SK-N-SH treated with all-trans-retinoic acid at 6 μM for 48 hours (cell line): ENCODE measurements at regions not wholly inside any gene's neighbourhood (a gene's known extent, or its start where the extent isn't known, plus 50 kb on each side); places are given as distances from the start of the nearest gene placed in this dataset.

ENCODE experiments used
- ATAC-seq: fragments of 200-7000 bp; cut with Tn5 transposase; 3 replicates; pipeline ENCODE4 v1.9.1; 2020; ENCODE audit warnings: mild to moderate bottlenecking, moderate library complexity
- BACH2 ChIP-seq: fragments of 250-450 bp; sonication (Bioruptor Pico); IDR thresholded peaks from 2 replicates; pipeline ENCODE4 v1.9.0; 2021; ENCODE audit warnings: mild to moderate bottlenecking, borderline replicate concordance
- GLIS3 ChIP-seq: fragments of 250-450 bp; sonication (Bioruptor Pico); IDR thresholded peaks from 2 replicates; pipeline ENCODE4 v1.5.0; 2020; ENCODE audit warnings: mild to moderate bottlenecking, moderate library complexity
- ISL1 ChIP-seq: fragments of 250-450 bp; sonication (Bioruptor Pico); IDR thresholded peaks from 2 replicates; pipeline ENCODE4 v2.1.2; 2022; ENCODE audit warnings: mild to moderate bottlenecking, moderate library complexity
- PATZ1 ChIP-seq: fragments of 250-450 bp; sonication (Bioruptor Pico); IDR thresholded peaks from 2 replicates; pipeline ENCODE4 v1.8.0; 2020; ENCODE audit warnings: mild to moderate bottlenecking, moderate library complexity, borderline replicate concordance
- ZNF565 ChIP-seq: fragments of 450-650 bp; formaldehyde crosslinking; conservative IDR thresholded peaks from 2 replicates; pipeline ENCODE4 v1.5.0; 2020; ENCODE audit warnings: low read depth, mild to moderate bottlenecking, moderate library complexity
- ZNF70 ChIP-seq: fragments of 450-650 bp; formaldehyde crosslinking; IDR thresholded peaks from 2 replicates; pipeline ENCODE4 v1.5.0; 2020; ENCODE audit warnings: mild to moderate bottlenecking, moderate library complexity
- ZNF8 ChIP-seq: fragments of 450-650 bp; formaldehyde crosslinking; IDR thresholded peaks from 2 replicates; pipeline ENCODE4 v1.5.0; 2020; ENCODE audit warnings: mild to moderate bottlenecking, moderate library complexity
- TF ChIP-seq, protein P1 (sequence below): fragments of 250-450 bp; sonication (Bioruptor Pico); IDR thresholded peaks from 2 replicates; pipeline ENCODE4 v1.5.1; 2020; ENCODE audit warnings: low read depth, mild to moderate bottlenecking, moderate library complexity

GRCh38 chr5:148769941-148770340, 56.5 kb upstream of the ADRB2 start (continued):
- TF ChIP-seq, protein P1, sequence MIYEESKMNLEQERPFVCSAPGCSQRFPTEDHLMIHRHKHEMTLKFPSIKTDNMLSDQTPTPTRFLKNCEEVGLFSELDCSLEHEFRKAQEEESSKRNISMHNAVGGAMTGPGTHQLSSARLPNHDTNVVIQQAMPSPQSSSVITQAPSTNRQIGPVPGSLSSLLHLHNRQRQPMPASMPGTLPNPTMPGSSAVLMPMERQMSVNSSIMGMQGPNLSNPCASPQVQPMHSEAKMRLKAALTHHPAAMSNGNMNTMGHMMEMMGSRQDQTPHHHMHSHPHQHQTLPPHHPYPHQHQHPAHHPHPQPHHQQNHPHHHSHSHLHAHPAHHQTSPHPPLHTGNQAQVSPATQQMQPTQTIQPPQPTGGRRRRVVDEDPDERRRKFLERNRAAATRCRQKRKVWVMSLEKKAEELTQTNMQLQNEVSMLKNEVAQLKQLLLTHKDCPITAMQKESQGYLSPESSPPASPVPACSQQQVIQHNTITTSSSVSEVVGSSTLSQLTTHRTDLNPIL (CRISPR knock-in tag) = no peak
- TF ChIP-seq ZNF70 = no peak
- no peak for TF ChIP-seq ISL1 (CRISPR knock-in tag)

DNA sequence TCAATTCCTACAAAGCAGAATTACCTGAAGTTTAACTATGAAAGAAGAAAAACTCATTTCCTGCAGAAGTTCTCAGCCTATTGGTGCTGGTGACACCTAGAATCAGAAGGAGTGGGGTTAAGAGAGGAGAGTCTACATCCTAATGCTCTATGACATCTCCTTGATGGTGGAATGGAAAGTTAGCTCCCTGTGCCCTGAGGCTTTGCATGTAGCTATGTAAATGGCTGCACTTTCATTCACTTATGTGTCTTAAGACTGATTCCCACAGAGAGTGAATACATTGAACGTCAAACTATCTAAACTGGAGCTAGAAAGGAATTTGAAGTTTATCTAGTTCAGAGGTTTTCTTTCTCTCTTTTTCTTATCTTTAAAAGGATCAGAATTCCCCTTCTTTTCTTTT, 52.1 kb upstream of the ADRB2 start:
- ATAC-seq = no peak
- no peak for TF ChIP-seq PATZ1 (CRISPR knock-in tag)

GRCh38 chr5:148776261-148776660, 50.1 kb upstream of the ADRB2 start:
- no peak for ATAC-seq
- TF ChIP-seq ZNF8 (no peak), PATZ1 (CRISPR knock-in tag) (no peak), BACH2 (CRISPR knock-in tag) (no peak), GLIS3 (no peak), ZNF565 (CRISPR knock-in tag) (no peak)
